GM19238 (cell line): ENCODE measurements at regions not wholly inside any gene's neighbourhood (a gene's known extent, or its start where the extent isn't known, plus 50 kb on each side); places are given as distances from the start of the nearest gene placed in this dataset.

Experiments used
- DNase-seq: peaks from one replicate; pipeline ENCODE4 v3.0.0; 2011; ENCODE audit warnings: low spot score; ENCODE audit not compliant: insufficient read length

DNA sequence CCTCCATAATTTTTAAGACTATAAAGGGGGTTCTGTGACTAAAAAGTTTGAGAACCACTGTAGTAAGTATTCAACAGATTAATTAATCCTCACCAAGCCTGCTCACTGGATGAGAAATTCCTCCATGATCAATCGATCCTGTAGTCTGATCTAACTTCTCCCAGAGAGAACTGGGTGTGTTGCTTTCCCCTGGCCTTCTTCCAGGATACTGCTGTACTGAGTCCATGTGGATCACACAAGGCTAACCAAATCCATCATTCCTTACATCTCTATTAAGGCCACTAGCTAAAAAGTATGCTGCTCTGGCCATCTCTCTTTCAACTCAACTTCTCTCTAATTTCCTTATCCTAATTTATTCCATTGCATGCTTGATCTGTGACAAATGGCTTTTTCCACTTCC, 280.2 kb upstream of the PCSK5 start:
- DNase-seq, result no peak

DNA sequence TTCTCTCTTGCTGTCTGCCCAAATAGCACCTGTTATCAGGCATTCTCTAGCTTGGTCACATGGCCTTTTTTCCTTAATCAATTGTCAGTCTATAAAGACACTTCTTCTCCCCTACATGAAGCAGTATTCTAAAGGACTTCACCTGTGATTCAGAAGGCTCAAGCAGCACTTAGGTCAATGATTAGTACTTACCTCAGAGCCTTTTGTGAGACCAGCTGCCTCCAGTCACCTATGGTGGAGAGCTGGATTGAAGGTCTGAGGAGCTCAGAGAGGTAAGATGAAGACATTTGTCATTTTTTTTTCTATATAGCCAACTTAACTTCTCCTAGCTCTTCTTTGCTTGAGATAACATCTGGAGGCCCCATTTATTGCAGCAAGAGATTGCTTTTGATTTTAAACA, 278.3 kb upstream of the PCSK5 start:
- no peak for DNase-seq

DNA sequence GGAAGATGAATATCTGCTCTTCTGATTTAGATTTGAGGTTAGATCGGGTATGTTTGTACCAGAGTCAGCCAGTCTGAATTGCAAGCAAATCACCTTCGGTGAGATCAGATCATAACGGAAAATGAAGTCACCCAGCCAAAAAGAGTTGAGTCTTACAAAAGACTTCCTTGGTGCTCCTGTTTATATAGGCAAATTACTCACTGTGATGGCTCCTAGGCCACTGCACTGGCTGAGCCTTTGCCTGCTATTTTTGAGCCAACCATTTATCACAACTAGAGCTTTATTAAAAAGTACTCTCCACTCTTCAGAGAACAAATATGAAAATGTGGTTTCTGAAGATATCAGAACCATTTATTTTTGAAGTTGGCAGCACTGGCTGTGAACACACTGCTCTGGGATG, 277.7 kb upstream of the PCSK5 start:
- no peak for DNase-seq

DNA sequence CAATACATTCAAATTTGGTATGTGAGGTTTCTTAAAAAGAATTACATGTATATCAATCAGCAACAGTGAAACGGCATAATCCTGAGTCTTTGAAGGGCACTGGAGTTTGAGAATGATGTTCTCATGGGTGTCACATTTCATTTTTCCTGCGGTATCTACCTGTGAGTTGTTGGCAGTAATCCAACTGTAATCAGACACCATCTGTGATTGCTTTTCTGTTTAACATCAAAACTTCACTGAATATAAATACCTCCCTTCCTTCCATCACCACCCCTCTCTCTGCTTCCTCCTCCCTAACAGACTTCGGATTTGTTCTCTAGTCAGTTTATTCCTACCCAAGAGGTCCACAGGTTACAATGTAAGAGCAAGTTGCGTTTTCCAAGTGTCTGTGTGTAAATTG, 275.2 kb upstream of the PCSK5 start:
- no peak for DNase-seq

DNA sequence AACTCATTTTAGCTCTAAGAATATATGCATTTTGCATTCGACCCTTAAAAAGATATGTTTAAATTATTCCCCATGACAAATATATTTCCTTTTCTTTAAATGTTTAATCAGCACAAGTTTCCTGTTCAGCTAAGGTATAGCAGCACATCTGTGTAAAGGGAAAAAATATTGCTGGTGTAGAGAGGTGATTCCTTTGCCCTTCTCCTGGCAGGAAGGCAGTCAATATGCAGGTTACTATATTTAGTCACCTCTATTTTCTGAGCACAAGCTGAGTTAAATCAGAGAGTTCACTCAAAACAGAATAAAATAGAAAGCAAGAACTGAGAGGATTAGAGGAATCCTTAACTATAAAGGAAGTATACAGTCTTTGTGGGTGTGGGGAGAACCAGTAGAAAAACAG, 274.4 kb upstream of the PCSK5 start:
- DNase-seq, result no peak

DNA sequence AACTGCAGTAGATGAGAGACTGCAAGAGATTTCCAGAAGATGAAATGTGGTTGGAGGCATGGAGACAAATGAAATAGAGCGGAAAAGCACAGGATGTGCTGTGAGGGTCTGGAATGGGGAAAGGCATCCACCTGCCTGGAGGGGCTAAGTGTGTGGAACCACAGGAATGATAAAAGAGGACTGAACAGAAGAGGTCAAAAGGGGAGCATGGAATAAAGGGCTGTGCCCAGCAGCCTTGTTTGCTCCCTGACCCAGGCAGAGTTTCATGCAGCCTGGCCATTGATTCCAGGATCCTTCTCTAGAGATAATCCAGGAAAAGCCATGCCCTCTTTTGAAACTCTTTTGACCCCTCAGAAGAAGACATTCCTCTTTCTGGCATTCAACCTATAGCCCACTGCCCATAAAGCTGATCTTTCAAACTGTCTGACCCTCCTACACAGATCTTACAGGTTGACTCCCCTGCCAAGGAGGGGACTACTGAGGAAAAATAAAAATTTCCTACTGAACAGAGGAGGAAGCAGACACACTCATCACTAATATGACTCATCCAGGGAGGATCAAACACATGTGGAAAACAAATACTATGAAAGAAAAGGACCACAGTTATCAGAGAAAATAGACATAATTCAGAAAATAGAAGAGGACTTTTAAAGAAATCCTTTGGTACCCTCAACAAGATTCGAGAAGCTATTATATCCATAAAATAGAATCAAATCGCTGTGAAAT, 273.5 kb upstream of the PCSK5 start:
- no peak for DNase-seq

DNA sequence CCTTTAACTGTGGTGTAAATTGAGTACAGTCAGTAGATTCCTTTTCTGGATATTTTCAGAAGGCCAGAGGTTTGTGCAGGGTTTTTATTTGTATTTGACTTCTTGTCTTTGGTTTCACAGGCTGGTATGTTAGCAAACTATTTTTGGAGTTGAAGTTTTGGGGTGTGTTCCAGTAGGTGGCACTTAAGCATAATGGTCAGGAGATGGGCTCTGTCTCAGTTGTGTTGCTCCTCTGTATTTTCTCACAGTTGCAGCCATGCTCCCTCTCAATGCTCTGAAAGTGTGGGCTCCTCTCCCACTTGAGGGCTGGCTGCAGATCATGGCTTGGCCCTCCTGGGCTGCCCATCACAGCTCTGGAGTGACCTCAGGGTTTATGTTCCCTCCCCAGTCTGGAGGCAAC, 267.0 kb upstream of the PCSK5 start:
- DNase-seq, result no peak

DNA sequence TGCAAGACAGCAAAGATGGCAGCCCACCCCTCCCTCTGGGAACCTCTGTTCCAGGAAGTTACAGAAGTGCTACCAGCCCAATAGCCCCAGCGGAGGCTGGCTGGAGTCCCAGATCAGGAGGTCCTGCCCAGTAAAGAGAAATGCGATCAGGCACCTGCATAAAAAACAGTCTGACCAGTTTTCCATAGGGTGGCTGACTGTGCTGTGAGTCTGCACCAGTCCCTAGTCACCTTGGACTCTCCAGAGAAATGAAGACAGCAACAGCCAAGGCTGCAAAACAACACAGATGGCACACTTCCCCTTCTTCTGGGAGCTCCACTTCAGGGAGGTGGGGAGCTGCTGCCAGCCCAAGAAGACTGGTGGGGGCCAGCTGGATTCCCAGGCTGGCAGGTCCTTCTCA, 265.5 kb upstream of the PCSK5 start:
- no peak for DNase-seq

DNA sequence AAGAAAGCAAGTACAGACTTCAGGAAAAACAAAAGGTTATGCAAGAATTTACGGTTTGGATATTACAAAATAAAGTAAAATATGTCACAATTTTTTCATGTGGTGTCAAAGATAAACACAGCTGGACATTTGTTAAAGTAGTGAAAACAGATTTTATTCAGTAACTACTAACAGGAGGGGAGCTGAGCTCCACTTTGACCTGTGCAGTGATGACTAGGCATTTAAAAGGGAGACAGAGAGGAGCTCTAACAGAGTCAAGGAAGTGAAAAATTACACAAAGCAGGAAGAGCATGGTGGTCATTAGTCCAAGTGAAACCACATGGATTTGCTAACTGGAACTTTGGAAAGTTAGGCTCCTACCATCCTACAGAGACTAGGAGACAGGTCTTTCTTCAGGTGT, 263.6 kb upstream of the PCSK5 start:
- DNase-seq, result no peak

DNA sequence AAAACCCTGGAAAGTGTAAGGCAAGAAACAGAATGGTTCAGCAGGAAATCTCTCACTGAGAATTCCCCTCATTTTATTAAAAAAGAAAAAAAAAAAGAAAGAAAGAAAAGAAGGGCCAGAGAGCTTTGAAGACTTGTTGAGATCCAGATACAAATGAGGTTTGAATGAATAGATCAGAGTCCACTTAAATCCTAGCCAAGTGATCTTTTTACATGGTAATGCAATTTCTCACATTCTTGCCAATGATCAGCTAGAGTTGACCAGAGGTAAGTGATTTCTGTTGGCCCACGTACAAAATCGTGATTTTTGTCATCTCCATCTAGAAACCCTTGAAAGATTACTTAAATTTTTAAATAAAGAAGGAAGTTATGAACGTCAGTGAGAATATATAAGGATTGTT, 261.5 kb upstream of the PCSK5 start:
- no peak for DNase-seq

DNA sequence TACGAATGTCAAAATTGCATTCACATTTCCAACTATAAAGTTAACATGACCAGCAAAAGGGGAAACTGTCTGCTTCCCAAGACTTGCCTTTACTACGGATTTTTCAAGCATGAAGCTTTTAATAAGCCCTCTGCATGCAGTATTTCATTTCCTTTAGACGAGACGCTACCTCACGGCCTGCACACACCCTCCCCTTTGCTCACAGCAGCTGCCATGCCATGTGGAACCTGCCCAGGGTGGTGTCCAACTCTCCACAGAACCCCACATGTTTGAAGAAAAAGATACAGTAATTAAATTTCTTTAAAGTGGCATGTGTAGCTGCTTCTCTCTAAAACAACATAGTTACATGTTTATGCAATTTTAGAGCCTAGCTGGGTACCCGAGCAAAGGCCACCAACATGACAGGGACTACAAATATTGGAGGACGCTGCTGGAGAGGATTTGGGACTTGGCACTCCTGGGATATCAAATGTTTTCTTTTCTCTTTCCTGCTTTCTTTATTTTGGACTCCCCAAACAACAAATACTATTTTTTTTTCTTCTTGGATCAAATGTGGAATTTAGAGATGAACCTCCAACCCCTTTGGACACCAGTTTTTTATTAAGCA, 256.9 kb upstream of the PCSK5 start:
- DNase-seq, result no peak

DNA sequence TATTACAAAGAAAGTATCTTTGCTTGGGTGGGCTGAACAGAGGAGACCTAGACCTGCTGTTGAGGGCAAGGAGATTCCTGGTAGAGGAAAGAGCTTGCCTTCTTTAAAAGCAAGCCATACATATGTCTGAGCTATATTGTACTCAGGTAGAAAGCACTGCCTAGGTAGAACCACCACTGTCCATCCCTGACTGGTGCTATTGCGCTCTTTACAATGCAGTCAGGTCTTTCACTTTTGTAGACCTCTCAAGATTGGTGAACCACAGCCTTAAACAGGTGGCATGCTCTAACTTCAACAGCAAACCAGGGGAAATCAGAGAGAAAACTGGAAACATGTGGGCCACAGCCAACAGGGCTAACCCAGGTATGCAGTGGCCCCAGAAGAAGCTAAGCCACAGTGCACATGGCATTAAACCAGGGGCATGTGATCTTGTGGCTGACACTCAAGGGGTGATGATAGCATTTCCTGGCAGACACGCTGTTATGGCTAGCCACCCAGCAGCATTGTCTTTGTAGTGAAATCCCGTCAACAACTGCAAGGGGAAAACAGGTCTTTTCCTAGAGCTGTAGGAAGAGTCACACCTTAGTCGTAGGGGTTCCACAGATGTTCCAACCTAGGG, 253.9 kb upstream of the PCSK5 start:
- DNase-seq, result no peak

DNA sequence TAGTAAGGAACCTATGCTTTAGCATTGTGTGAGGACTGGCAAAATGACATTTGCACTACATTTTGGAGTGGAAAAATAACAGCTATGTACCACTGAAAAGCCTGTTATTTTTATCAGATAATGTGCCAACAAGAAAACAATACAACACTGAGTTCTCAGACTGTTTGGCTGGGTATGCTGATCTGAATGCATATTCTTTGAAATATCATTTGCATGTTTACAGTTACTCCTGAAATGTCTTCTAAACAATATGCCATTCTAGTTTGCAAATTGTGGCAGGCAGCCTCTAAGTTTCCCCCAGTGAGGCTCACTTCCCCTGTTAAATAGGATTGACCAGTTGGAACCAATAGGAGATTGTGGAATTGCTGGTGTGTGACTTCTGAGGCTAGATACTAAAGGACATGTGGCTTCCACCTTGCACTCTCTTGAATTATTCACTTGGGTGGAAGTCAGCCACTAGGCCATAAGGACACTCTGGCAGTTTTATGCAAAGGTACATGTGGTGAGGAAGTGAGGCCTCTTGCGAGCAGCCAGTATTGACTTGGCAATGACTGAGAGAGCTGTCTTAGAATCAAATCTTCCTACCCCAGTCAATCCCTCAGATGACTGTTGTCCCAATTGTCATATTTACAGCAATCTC, 250.4 kb upstream of the PCSK5 start:
- DNase-seq, result no peak

DNA sequence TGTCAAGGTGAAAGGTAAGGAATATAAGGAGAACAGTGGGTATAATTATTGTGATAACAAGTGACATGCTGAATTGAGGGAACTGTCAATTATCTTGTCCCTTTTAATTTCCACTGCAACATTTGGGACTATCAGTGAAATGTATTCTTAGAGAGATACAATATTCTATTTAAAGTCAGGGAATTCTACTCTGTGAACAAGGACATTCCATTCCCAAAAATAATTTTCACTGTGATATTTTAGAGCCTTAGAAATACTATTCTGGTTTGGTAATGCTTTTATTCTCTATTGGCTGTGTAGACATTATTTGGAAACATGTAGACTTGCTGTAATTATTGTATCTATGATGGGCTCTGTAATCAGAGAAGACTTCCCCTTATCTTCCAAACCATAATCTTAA, 248.0 kb upstream of the PCSK5 start:
- DNase-seq, result no peak

DNA sequence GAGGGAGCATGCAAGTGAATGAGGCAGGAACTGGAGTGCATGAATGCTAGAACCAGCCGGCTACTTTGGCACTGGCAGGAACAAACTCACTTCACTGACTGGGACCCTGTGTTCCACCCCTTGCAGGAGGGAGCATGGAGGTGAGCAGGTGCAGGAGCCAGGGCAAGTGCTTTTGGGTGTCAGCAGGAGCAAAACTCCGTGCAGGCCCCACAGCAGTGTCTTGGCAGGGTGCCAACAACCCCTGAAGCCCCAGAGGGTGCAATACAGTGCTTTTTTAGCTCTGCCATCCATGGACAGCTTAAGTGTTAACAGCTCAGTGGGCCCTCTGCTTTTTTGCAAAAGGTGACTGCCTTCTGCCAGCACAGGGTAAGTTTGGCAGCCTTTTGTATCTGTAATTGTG, 245.8 kb upstream of the PCSK5 start:
- no peak for DNase-seq

DNA sequence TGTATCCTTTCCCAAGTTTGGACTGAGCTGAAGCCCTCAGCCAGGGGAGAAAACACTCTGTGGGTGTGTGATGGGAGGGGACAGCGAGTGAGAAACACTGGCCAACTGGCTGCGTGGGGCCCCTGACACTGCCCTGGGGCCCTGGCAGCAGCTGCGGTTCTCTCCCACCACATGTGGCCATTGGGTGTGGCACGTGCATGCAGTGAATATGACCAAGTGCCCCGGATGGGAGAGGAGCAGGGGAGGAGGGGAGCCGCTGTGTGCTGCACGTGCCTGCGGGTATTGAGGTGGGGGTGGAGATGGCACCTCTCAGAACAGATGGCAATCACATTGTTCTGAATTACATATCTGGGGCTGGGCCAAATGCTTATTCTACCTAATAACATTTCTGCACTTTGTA, 242.4 kb upstream of the PCSK5 start:
- no peak for DNase-seq

DNA sequence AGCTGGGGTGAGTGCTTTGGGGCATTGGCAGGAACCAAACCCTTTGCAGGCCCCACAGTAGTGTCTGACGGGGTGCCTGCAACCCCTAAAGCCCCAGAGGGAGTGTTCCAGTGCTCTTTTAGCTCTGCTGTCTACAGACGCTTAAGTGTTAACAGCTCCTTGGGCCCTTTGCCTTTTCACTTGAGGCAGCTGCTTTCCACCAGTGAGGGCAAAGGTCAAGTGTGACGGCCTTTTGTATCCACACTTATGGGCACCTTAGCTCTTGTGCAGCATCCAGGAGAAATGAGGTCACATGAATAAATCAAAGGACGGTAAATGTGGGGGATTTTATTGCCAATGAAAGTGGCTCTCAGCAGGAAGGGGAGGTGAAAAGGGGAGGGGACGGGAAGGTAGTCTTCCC, 241.4 kb upstream of the PCSK5 start:
- no peak for DNase-seq

DNA sequence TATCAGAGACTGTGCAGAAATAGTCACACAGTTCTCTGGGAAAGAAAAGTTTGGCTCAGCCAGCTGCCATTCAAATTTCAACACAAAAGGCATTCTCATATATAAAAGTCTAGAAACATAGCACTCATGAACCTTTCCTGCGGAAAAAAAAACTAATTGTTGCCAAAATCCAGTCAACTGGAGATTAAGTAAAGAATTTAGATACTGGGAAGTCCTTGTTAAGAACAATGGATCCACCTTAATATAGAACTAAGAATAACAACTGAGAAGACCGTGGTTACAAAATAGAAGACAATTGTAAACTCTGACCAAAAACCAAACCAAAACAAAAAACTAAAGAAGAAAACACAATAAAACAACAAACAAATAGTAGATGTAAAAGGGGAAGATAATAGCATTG, 238.8 kb upstream of the PCSK5 start:
- no peak for DNase-seq

DNA sequence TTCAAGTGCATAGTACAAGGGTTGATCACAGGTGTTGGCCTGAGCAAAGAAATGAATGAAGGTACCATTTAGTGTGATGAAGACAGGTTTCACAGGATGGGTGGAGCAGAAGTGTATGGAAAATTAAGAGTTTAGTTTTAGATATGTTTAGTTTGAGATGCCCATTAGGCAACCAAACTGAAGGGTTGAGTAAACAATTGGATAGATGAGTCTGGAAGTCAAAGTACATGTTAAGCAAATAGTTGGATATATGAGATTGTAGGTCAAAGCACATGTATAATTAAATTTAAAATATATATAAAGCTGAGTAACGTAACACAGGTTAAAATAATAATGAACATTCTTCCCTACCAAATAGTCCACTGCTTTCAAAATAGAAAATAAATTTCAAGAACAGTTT, 237.1 kb upstream of the PCSK5 start:
- DNase-seq, result no peak

DNA sequence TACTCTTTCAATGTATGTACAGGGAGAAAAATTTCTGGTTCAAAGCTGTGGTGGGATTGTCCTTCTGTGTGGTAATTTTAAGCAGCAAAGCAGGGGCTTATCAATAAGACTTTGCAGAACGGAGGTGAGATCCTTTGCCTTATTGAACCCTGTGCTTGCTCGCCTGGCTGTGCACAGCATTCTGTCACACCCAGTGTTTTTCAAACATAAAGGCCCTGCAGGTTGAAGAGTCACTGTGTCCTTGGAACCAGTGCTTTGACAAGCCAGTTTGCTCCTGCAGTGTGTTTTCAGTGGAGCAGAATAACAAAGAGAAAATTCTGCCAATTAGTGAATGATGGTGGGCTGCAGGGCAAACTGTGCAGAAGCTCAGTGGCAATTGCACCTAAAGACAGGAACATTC, 236.7 kb upstream of the PCSK5 start:
- DNase-seq, result no peak

DNA sequence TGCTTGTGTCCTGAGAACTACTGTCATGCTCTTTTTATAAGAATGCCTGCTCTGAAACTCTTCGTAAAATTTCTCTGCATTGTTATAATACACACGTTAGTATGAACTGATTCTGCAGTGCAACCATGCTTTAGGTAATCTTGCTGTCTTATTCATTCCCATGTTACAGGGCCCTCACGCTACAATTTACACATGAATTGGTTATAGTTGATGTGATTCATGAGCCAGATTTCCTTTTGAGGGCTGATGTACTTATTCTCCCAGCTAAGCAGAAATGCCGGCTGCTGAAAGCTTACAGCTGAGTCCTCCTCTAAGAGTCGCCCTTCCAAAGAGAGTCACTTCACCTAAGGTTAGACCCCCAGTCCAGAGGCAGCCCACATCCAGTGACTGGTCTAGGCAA, 233.5 kb upstream of the PCSK5 start:
- no peak for DNase-seq

DNA sequence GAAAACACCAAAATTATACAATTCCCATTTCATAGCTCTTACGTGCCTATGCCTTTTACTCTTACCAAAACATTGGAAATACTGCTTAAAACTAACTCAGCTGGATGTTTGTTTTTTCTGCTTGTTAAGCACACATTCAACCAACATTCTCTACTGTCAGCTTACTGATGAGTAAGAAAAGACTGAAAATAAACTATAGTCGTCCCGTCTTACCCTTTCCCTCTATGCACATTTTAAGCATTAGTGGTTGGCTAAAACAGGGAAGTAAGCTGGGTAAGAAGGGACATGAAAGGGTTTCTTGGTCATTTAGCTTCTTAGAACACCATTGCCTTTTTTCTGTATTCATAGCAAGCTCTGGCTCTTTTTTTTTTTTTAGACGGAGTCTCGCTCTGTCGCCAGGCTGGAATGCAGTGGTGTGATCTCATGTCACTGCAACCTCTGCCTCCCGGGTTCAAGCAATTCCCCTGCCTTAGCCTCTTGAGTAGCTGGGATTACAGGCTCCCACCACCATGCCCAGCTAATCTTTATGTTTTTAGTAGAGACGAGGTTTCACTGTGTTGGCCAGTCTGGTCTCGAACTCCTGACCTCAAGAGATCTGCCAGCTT, 232.1 kb upstream of the PCSK5 start:
- no peak for DNase-seq
